ENCODE measurements at regions not wholly inside any gene's neighbourhood (a gene's known extent, or its start where the extent isn't known, plus 50 kb on each side); places are given as distances from the start of the nearest gene placed in this dataset.

DNA sequence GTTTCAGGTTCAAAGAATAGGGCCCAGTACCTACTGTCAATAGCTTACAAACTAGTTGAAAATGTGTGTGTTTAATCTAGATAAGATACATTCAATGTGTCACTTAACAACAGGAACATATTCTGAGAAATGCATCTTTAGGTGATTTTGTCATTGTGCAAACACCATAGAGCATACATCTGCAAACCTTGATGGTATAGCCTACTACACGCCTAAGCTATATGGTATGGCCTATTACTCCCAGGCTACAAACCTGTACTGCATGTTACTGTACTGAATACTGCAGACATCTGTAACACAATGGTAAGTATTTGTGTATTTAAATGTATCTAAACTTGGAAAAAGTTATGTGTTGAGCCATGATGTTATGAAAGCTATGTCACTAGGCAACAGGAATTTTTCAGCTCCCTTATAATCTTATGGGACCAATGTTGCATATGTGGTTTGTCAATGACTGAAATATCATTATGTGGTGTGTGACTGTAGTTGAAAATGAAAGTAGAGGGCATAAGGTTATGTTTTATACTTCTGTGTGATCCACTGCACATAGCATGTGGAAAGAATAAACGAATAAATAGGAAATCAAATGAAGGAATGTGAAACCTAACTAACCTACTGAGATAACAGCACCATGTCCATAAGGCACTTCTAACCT lies 129.0 kb upstream of the CAMK1G start:
- DNase-seq = no peak

DNA sequence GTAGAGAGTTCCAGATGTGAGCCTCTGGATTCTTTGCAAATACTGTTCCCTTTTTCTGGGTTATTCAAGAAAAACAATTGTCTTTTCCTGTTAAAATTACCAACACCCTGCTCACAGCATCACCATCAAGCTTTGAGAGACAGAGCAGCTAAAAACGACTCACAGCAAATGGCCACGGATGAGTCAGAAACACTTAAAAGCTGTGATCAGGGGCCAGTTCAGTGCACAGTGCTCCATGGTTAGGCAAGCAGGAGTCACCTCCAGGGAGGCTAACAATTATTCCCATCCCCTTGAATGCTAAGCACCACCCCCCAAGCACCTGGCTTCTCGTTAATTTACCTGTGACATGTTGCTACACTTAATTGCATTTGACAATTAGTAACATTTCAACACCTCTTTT lies 128.4 kb upstream of the CAMK1G start:
- DNase-seq = no peak

- no peak for DNase-seq
These were observed 127.7 kb upstream of the CAMK1G start for GRCh38 chr1:209455661-209456358.

GRCh38 chr1:209456878-209457277 lies 126.6 kb upstream of the CAMK1G start:
- no peak for DNase-seq

DNA sequence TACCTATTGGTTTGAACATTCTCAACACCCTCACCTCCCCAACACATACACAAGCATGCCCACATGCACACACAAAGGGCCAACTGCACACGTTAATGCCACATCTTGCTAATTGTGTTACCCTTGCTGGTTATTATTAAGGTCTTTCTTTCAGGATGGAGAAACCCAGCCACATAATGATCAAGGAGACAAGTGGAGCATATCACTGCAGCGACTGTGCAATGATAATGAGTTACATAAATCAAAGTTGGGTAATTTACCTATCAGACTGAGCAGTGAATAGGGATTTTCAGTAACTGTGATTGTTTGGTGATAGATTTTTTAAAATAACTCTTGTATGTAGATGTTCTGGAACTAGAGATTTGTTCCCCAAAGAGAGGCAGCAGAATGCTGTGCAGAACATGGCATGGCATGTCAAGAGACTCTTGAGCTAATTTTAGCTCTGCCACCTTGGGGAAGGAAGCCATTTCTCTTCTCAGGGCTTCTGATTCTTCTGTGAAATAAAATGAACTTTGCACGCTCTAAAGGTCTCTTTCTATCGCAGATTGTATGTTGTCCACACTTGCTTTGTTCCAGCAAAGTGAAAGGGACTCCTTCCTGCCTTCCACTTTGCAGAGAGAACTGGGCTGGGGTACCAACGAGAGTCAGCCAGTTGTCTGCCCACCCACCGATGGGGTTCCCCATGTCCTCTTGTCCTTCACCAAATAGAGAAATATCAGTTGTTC lies 126.0 kb upstream of the CAMK1G start:
- DNase-seq = no peak

GRCh38 chr1:209458921-209459320 lies 124.6 kb upstream of the CAMK1G start:
- no peak for DNase-seq

GRCh38 chr1:209461168-209461567 lies 122.3 kb upstream of the CAMK1G start:
- DNase-seq = no peak

DNA sequence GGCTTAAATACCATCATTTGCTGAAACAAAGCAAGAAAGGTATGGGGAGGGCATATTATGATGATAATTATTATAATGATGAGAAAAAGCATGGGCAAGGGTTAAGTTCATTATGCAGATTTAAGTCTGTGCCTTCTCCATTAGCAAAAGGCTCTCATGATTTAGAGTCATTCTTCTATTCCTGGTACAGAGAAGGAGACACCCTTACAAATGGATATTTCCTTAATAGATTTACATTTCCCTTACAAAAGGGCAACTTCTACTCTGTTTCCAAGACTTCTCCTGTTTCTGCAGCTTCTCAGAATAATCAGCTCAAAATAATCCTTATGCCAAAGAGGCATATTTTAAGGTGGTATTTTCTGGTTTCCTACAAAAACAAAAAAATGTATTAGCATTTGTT lies 121.1 kb upstream of the CAMK1G start:
- DNase-seq = no peak

DNA sequence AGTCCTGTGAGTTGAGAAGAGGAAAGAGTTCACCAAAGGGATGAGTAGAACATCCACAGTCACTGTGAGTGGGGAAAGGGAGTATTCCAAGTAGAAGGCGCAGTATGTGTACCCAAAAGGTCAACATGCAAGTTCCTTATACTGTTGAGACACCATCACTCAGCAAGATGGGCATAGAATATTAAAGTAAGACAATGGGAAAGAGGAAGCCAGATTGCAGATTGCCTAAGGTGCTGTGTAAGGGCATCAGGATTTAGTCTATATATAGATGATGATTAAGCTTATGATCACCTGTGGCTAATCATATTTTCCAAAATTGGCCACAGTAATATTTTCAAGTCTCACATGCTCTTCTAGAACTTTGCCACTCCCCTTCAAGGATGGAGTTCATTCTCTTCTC lies 120.1 kb upstream of the CAMK1G start:
- DNase-seq = no peak

DNA sequence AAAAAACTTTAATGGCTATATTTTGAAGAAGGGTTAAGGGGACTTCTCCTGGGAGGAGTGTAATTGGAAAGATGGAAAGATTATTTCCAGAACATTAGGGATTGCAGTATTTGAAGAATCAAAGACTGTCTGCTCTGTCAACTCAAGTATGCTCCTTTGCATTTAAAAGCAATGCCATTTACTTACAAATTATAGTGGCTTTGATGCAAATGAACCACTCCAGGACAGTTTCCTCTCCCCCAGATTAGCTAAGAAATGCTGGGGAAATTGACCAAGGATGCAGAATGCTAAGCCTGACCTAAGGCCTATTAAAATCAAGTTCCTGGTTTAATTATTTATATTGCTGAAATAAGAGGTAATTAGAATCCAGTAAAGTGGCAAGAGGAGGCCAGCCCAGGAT lies 110.5 kb upstream of the CAMK1G start:
- no peak for DNase-seq

- DNase-seq = no peak
These were observed 103.2 kb upstream of the CAMK1G start for GRCh38 chr1:209480345-209480744.

- DNase-seq = no peak
These were observed 99.8 kb upstream of the CAMK1G start for GRCh38 chr1:209483691-209484090.

DNA sequence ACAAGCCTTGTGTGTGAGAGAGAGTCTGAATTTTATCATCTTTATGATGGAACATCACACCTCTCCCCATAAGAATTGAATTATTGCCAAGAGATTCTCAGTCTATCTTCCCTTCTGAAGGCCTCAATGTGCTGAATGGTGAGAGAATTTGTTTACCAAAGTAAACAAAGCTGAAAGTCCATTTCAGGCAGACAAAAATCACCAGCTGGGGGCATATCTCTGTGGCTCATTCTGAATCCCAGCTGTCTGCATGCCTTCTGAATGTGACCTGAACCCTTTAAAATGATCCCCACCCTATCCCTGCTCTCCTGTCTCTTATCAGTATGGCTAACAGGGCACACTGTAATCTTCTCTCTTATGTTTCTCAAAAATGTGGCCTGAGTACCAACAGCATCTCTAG lies 99.1 kb upstream of the CAMK1G start:
- DNase-seq = no peak

- no peak for DNase-seq
These were observed 98.3 kb upstream of the CAMK1G start for GRCh38 chr1:209485167-209485566.

DNA sequence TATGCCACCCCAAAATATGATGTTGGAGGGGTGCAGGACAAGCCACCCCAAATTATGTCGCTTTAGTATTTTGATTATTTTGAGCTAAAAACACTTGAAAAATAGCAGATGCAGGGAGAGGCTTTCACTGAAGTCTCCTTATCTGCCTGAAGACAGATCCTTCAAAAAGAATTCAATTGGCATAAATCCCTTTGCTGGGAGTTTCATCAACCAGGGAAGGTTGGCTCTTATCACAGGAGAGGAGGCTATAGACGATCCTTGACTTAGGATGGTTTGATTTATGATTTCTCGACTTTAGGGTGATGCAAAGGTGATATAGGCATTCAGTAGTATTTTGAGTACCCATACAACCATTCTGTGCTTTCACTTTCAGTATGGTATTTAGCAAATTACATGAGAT lies 97.8 kb upstream of the CAMK1G start:
- DNase-seq = no peak

- no peak for DNase-seq
These were observed 96.5 kb upstream of the CAMK1G start for GRCh38 chr1:209486861-209487593.

DNA sequence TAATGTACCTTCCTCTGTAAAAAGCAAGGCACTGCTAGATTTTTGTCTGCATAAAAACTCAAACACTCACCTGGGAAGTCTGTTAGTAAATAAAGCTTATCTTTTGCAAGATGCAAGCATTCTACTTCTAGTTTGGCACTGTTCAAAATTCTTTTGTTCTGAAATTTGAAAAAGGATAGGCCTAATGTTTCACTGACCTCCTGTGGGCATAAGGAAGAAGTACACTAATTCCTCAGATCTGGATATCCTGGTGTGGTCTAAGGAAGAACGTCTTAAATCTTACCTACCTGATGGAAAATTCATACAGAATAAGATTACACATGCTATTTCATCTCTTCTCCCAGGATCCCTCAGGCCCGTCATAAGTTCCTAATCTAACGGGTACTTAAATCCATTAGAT lies 93.5 kb upstream of the CAMK1G start:
- no peak for DNase-seq

- no peak for DNase-seq
These were observed 92.5 kb upstream of the CAMK1G start for GRCh38 chr1:209491031-209491430.

- DNase-seq = no peak
These were observed 92.0 kb upstream of the CAMK1G start for GRCh38 chr1:209491496-209491895.

DNA sequence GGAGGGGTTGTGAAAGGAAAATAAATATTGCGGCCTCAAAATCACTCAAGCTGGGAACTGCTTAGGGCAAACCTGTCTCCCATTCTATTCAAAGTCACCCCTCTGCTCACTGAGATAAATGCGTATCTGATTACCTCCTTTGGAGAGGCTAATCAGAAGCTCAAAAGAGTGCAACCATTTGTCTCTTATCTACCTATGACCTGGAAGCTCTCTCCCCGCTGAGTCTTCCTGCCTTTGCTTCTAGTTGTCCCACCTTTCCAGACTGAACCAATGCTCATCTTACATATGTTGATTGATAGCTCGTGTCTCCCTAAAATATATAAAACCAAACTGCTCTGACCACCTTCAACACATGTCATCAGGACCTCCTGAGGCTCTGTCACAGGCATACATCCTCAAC lies 91.6 kb upstream of the CAMK1G start:
- DNase-seq = no peak

DNA sequence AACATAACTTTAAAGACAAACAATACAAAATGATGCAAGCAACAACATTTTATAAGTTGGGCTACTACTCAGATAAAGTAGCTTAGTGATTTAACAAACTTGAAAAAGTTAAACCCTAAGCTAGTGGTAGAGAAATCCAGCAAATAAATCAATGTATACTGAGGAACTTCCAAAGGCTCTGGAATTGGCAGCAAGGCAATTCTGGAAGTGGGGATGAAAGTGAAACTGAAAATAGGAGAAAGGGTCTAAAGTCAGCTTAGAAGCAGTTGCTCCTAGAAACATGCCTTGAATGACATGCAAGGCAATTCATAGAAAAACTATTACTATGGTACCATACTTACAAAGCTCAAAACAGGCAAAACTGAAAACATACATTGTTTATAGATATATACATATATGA lies 90.0 kb upstream of the CAMK1G start:
- DNase-seq = no peak

DNA sequence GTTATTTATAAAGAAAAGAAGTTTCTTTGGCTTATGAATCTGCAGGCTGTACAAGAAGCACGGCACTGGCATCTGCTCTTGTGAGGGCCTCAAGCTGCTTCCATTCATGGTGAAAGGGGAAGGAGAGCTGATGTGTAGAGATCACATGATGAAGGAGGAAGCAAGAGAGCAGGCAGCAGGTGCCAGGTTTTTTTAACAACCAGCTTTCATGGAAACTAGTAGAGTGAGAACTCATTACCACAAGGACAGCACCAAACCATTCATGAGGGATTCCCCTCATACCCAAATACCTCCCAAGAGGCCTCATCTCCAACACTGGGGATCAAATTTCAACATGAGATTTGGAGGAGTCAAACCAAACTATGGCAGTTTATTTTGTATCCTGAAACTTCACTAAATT lies 85.8 kb upstream of the CAMK1G start:
- no peak for DNase-seq

DNA sequence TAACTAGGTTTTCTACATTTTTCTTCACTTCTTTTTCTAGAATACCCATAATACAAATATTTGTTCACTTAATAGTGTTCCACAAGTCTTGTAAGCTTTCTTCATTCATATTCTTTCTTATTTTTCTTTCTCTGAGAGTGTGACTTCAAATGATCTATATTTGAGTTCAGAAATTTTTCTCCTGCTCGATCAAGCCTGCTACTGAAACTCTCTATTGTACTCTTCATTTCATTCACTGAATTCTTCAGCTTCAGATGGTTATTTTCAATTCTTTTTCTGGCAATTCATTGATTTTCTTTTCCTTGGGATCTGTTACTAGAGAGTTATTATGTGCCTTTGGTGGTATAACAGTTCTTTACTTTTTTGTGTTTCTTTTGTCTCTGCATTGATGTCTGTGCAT lies 82.5 kb upstream of the CAMK1G start:
- no peak for DNase-seq

- DNase-seq = no peak
These were observed 80.3 kb upstream of the CAMK1G start for GRCh38 chr1:209503196-209503595.

Measured in effector CD4-positive, alpha-beta T cell (primary cell).